IMR-90 (cell line): ENCODE measurements at regions not wholly inside any gene's neighbourhood (a gene's known extent, or its start where the extent isn't known, plus 50 kb on each side); places are given as distances from the start of the nearest gene placed in this dataset.

Experiments
- ATAC-seq: fragments of 200-7000 bp; cut with Tn5 transposase; 2 replicates; pipeline ENCODE4 v1.9.1; 2020; ENCODE audit warnings: low read depth, mild to moderate bottlenecking, moderate library complexity
- BruUV-seq: library from RNA; stranded (reverse); fragments of 400-500 nt; replicated peaks from 2 replicates; lab custom pipeline; 2021; lab: Mats Ljungman, UMichigan
- CTCF ChIA-PET: fragments of 300-600 bp; formaldehyde crosslinking; extraction: SDS; loops from one replicate; lab custom pipeline; 2021; ENCODE audit warnings: antibody characterized with exemption; lab: Yijun Ruan, JAX
- POLR2A ChIA-PET: fragments of 300-600 bp; sonication (Branson Sonifier 250); formaldehyde crosslinking; loops from one replicate; lab custom pipeline; 2022; ENCODE audit warnings: antibody characterized with exemption; ENCODE audit not compliant: unreplicated experiment; lab: Charles Lee
- DNase-seq: peaks from one replicate; pipeline ENCODE4 v3.0.0; 2013
- H2AFZ ChIP-seq: replicated peaks from 2 replicates; pipeline ENCODE3; 2013; ENCODE audit warnings: low read length, mild to moderate bottlenecking; ENCODE audit not compliant: poor library complexity
- H2AK5ac ChIP-seq: 2 replicates; pipeline ENCODE4 v1.6.1; 2013; ENCODE audit warnings: low read depth, low read length, inconsistent platforms
- H2AK9ac ChIP-seq: replicated peaks from 2 replicates; pipeline ENCODE3; 2013; ENCODE audit warnings: mild to moderate bottlenecking, low read depth, low read length, moderate library complexity; ENCODE audit not compliant: poor library complexity
- H2BK120ac ChIP-seq: 2 replicates; pipeline ENCODE4 v1.6.1; 2013; ENCODE audit warnings: low read depth, low read length, inconsistent platforms
- H2BK15ac ChIP-seq: 3 replicates; pipeline ENCODE4 v1.6.1; 2013; ENCODE audit warnings: low read depth, low read length, inconsistent platforms
- H2BK20ac ChIP-seq: 2 replicates; pipeline ENCODE4 v1.6.1; 2013; ENCODE audit warnings: low read depth, mild to moderate bottlenecking, inconsistent platforms, low read length, moderate library complexity
- H2BK5ac ChIP-seq: 2 replicates; pipeline ENCODE4 v1.6.1; 2013; ENCODE audit warnings: mild to moderate bottlenecking, low read depth, low read length, inconsistent platforms; ENCODE audit not compliant: poor library complexity, severe bottlenecking
- H3K14ac ChIP-seq: replicated peaks from 2 replicates; pipeline ENCODE4 v1.6.1; 2013; ENCODE audit warnings: low read depth, low read length, inconsistent platforms
- H3K18ac ChIP-seq: 2 replicates; pipeline ENCODE4 v1.6.1; 2013; ENCODE audit warnings: low read depth, low read length, control low read depth
- H3K23ac ChIP-seq: 2 replicates; pipeline ENCODE4 v1.6.1; 2013; ENCODE audit warnings: low read depth, low read length, inconsistent platforms
- H3K27ac ChIP-seq: 2 replicates; pipeline ENCODE4 v1.5.1; 2013; ENCODE audit warnings: mild to moderate bottlenecking, control low read depth, low read length; ENCODE audit not compliant: insufficient read depth
- H3K27me3 ChIP-seq: 2 replicates; pipeline ENCODE4 v1.6.1; 2013; ENCODE audit warnings: low read length; ENCODE audit not compliant: control insufficient read depth, insufficient read depth
- H3K36me3 ChIP-seq: 2 replicates; pipeline ENCODE4 v1.6.1; 2013; ENCODE audit warnings: low read length, mixed read lengths; ENCODE audit not compliant: control insufficient read depth, insufficient read depth
- H3K4ac ChIP-seq: 2 replicates; pipeline ENCODE4 v1.6.1; 2013; ENCODE audit warnings: low read depth, low read length, inconsistent platforms
- H3K4me1 ChIP-seq: 2 replicates; pipeline ENCODE4 v1.6.1; 2013; ENCODE audit warnings: low read length, mixed read lengths; ENCODE audit not compliant: control insufficient read depth, insufficient read depth
- H3K4me2 ChIP-seq: 2 replicates; pipeline ENCODE4 v1.6.1; 2013; ENCODE audit warnings: low read depth, mild to moderate bottlenecking, control low read depth, low read length, moderate library complexity
- H3K4me3 ChIP-seq: 2 replicates; pipeline ENCODE4 v1.5.1; 2013; ENCODE audit warnings: low read depth, mild to moderate bottlenecking, control low read depth, low read length, moderate library complexity; ENCODE audit not compliant: insufficient read depth
- H3K56ac ChIP-seq: 2 replicates; pipeline ENCODE4 v1.6.1; 2013; ENCODE audit warnings: low read length, inconsistent platforms; ENCODE audit not compliant: insufficient read depth; ENCODE audit errors: extremely low read depth
- H3K79me1 ChIP-seq, 2 experiments: 2 replicates each; pipeline ENCODE4 v1.6.1; 2013; ENCODE audit warnings: low read length in 2 of 2, inconsistent platforms in 1 of 2, low read depth in 1 of 2
- H3K9ac ChIP-seq: 2 replicates; pipeline ENCODE4 v1.6.1; 2013; ENCODE audit warnings: low read depth, low read length, control low read depth
- H3K9me1 ChIP-seq: 2 replicates; pipeline ENCODE4 v1.6.1; 2013; ENCODE audit warnings: low read length, inconsistent platforms; ENCODE audit not compliant: insufficient read depth
- H3K9me3 ChIP-seq: 2 replicates; pipeline ENCODE4 v1.6.1; 2013; ENCODE audit warnings: low read length; ENCODE audit not compliant: control insufficient read depth, insufficient read depth
- H4K20me1 ChIP-seq: 2 replicates; pipeline ENCODE4 v1.6.1; 2013; ENCODE audit warnings: low read length, inconsistent platforms; ENCODE audit not compliant: insufficient read depth
- H4K5ac ChIP-seq: 2 replicates; pipeline ENCODE4 v1.6.1; 2013; ENCODE audit warnings: mild to moderate bottlenecking, low read depth, low read length, control low read depth
- H4K8ac ChIP-seq, 2 experiments: 2 replicates each; pipeline ENCODE4 v1.6.1; 2013; ENCODE audit warnings: low read depth in 2 of 2, low read length in 2 of 2, control low read depth in 1 of 2, inconsistent platforms in 1 of 2
- H4K91ac ChIP-seq: 2 replicates; pipeline ENCODE4 v1.6.1; 2013; ENCODE audit warnings: low read depth, low read length, inconsistent platforms; ENCODE audit not compliant: insufficient read depth
- BHLHE40 ChIP-seq: fragments of 150-350 bp; IDR thresholded peaks from 2 replicates; pipeline ENCODE4 v1.6.1; 2016; ENCODE audit warnings: mild to moderate bottlenecking, low read depth, low read length
- CHD1 ChIP-seq: IDR thresholded peaks from 2 replicates; pipeline ENCODE4 v1.6.1; 2012; ENCODE audit warnings: low read depth, low read length, improper control_type of control experiment
- ELK1 ChIP-seq: fragments of 150-350 bp; IDR thresholded peaks from 2 replicates; pipeline ENCODE4 v1.6.1; 2016; ENCODE audit warnings: low read depth, mild to moderate bottlenecking, low read length, moderate library complexity, borderline replicate concordance
- FOS ChIP-seq: fragments of 150-350 bp; IDR thresholded peaks from 2 replicates; pipeline ENCODE4 v1.6.1; 2016; ENCODE audit warnings: low read depth, low read length
- MAZ ChIP-seq: IDR thresholded peaks from 2 replicates; pipeline ENCODE4 v1.6.1; 2012; ENCODE audit warnings: low read depth, mild to moderate bottlenecking, low read length, improper control_type of control experiment, moderate library complexity, borderline replicate concordance
- MXI1 ChIP-seq: IDR thresholded peaks from 2 replicates; pipeline ENCODE4 v1.6.1; 2012; ENCODE audit warnings: low read depth, mild to moderate bottlenecking, low read length, moderate library complexity, borderline replicate concordance
- NFE2L2 ChIP-seq: fragments of 150-350 bp; IDR thresholded peaks from 2 replicates; pipeline ENCODE4 v1.6.1; 2016; ENCODE audit warnings: low read depth, mild to moderate bottlenecking, low read length
- POLR2A ChIP-seq: IDR thresholded peaks from 2 replicates; pipeline ENCODE4 v1.6.1; 2012; ENCODE audit warnings: mild to moderate bottlenecking, low read depth, low read length
- RFX5 ChIP-seq: IDR thresholded peaks from 2 replicates; pipeline ENCODE4 v1.8.0; 2012; ENCODE audit warnings: low read depth, mild to moderate bottlenecking, low read length, moderate library complexity
- SMC3 ChIP-seq: fragments of 150-350 bp; IDR thresholded peaks from 2 replicates; pipeline ENCODE4 v1.6.1; 2016; ENCODE audit warnings: low read depth, mild to moderate bottlenecking, antibody characterized with exemption, low read length, moderate library complexity
- USF2 ChIP-seq: fragments of 150-350 bp; IDR thresholded peaks from 2 replicates; pipeline ENCODE4 v1.6.1; 2017; ENCODE audit warnings: mild to moderate bottlenecking, antibody characterized with exemption, low read length, low read depth
- WGBS, 2 experiments: methylation state at CpG; one replicate each; pipeline versions ENCODE4 v1.1.5 to v1.1.7; 2013; ENCODE audit warnings: missing lambda C conversion rate in 2 of 2; ENCODE audit not compliant: insufficient read length in 1 of 2; ENCODE audit errors: extremely low coverage in 2 of 2; 5-methylcytosine and 5-hydroxymethylcytosine counted together
- dilution Hi-C: fragments of 300-500 bp; cut with HindIII; formaldehyde crosslinking; loops from one replicate; pipeline ENCODE4 v1.14.3; 2018; ENCODE audit warnings: low sequenced_read_pairs; ENCODE audit not compliant: unreplicated experiment
- in situ Hi-C: fragments of 300-500 bp; cut with MboI; formaldehyde crosslinking; loops from 3 replicates; pipeline ENCODE4 v1.14.3; 2019; ENCODE audit warnings: low sequenced_read_pairs, inconsistent platforms, mixed read lengths
- intact Hi-C: fragments of 100-400 bp; cut with micrococcal nuclease; formaldehyde crosslinking; loops from 2 replicates; pipeline ENCODE4 v1.10.0; 2022
- TF ChIP-seq, protein P1 (sequence below): conservative IDR thresholded peaks from 2 replicates; pipeline ENCODE4 v1.5.1; 2012; ENCODE audit warnings: mild to moderate bottlenecking, low read depth, low read length, improper control_type of control experiment

DNA sequence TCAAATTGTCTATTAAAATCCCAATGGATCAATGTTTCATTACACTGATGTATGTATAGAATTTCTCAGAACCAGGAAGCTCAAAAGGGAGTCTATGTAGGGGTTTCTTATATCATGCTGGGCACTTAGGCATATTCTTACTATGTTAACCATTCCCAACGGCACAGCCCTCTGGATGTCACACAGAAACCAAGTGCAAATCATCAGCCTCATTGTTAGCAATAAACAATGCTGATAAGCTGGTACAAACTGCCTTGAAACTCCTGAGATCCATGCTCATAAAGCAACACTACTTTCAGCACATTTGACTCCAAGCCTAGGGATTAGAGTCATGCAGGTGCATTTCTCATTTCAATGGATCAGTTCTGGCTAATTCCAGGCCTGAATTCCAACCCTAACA lies 730.2 kb upstream of the SLC39A10 start:
- Histone ChIP-seq H2BK20ac (no peak overlapping the region), H3K56ac (no peak overlapping the region), H2BK120ac (no peak overlapping the region), H4K20me1 (no peaks in the 10 kb centered on the region), H3K4me2 (no peak overlapping the region), H4K8ac (no peak overlapping the region), H3K18ac (no peak overlapping the region), H2BK5ac (no peak overlapping the region), H2AK9ac (no peak overlapping the region), H3K27ac (no peak overlapping the region), H3K9ac (no peak overlapping the region), H2AFZ (no peak overlapping the region), H3K14ac (no peak overlapping the region), H3K27me3 (no peaks in the 10 kb centered on the region), H3K9me1 (no peaks in the 10 kb centered on the region), H3K23ac (no peak overlapping the region), H2BK15ac (no peak overlapping the region), H4K91ac (no peak overlapping the region), H4K5ac (no peak overlapping the region), H3K4me1 (no peaks in the 10 kb centered on the region), H3K4ac (no peak overlapping the region), H3K4me3 (no peak overlapping the region), H2AK5ac (no peak overlapping the region), H3K79me1 (no peaks in the 10 kb centered on the region), H3K9me3 (no peaks in the 10 kb centered on the region), H3K36me3 (no peaks in the 10 kb centered on the region)
- dilution Hi-C loops (no loop called here), in situ Hi-C loops (no loop called here), intact Hi-C loops (no loop called here)
- no CpG with 5 or more reads among the region's 1 CpG for WGBS, 2 experiments
- ChIA-PET POLR2A (no interaction called here), CTCF (no interaction called here)
- no peak for ATAC-seq
- BruUV-seq, result no TSS peak
- no peak for DNase-seq
- TF ChIP-seq SMC3 (no peak), POLR2A (no peak), ELK1 (no peak), NFE2L2 (no peak), RFX5 (no peak), USF2 (no peak), CHD1 (no peak), MXI1 (no peak), BHLHE40 (no peak), MAZ (no peak), FOS (no peak)
- TF ChIP-seq, protein P1, sequence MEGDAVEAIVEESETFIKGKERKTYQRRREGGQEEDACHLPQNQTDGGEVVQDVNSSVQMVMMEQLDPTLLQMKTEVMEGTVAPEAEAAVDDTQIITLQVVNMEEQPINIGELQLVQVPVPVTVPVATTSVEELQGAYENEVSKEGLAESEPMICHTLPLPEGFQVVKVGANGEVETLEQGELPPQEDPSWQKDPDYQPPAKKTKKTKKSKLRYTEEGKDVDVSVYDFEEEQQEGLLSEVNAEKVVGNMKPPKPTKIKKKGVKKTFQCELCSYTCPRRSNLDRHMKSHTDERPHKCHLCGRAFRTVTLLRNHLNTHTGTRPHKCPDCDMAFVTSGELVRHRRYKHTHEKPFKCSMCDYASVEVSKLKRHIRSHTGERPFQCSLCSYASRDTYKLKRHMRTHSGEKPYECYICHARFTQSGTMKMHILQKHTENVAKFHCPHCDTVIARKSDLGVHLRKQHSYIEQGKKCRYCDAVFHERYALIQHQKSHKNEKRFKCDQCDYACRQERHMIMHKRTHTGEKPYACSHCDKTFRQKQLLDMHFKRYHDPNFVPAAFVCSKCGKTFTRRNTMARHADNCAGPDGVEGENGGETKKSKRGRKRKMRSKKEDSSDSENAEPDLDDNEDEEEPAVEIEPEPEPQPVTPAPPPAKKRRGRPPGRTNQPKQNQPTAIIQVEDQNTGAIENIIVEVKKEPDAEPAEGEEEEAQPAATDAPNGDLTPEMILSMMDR, result no peak
